Prostate gland (tissue), 2 donors: ENCODE measurements at regions not wholly inside any gene's neighbourhood (a gene's known extent, or its start where the extent isn't known, plus 50 kb on each side); places are given as distances from the start of the nearest gene placed in this dataset.

Source experiments
- CTCF ChIP-seq, 4 experiments: fragments of 200-600 bp in 2 of 4; fragments of 450-650 bp in 2 of 4; sonication (generic) in 2 of 4; IDR thresholded peaks; 1 replicate in 3 of 4; 2 replicates in 1 of 4; pipeline ENCODE4 v1.5.1; 2016 to 2019; ENCODE audit warnings: antibody characterized with exemption in 4 of 4, mild to moderate bottlenecking in 2 of 4, moderate library complexity in 2 of 4
- POLR2A ChIP-seq: fragments of 450-650 bp; IDR thresholded peaks from one replicate; pipeline ENCODE4 v1.6.1; 2016; ENCODE audit warnings: antibody characterized with exemption, mild to moderate bottlenecking
- POLR2AphosphoS5 ChIP-seq: sonication (generic); formaldehyde crosslinking; IDR thresholded peaks from one replicate; pipeline ENCODE4 v1.6.1; 2017; ENCODE audit warnings: antibody characterized with exemption

- no peak for TF ChIP-seq CTCF (IDR thresholded peaks at IDR 0.05)
- TF ChIP-seq POLR2A: no peak
- no peak for TF ChIP-seq POLR2AphosphoS5
Observed at GRCh38 chr18:4597301-4597700, 142.2 kb upstream of the DLGAP1 start.
